Neuronal stem cell (in vitro differentiated cells): ENCODE measurements at regions not wholly inside any gene's neighbourhood (a gene's known extent, or its start where the extent isn't known, plus 50 kb on each side); places are given as distances from the start of the nearest gene placed in this dataset.
"Not testable (repeated sequence)": the region's sequence is repeated elsewhere in the genome, so short reads cannot be mapped to it uniquely, and the experiment has no call there.

Experiments
- DNase-seq: peaks from one replicate; pipeline ENCODE4 v3.0.0-alpha.2; 2013; ENCODE audit warnings: low spot score
- H2AFZ ChIP-seq: one replicate; pipeline ENCODE4 v1.6.1; 2013; ENCODE audit warnings: mild to moderate bottlenecking, low read length, inconsistent platforms
- H2AK5ac ChIP-seq: 2 replicates; pipeline ENCODE4 v1.6.1; 2013; ENCODE audit warnings: low read depth, mild to moderate bottlenecking, inconsistent platforms, low read length, moderate library complexity, mixed read lengths
- H2BK120ac ChIP-seq: 2 replicates; pipeline ENCODE4 v1.6.1; 2013; ENCODE audit warnings: low read depth, mild to moderate bottlenecking, inconsistent platforms, low read length, moderate library complexity, mixed read lengths
- H2BK12ac ChIP-seq: one replicate; pipeline ENCODE4 v1.6.1; 2013; ENCODE audit warnings: low read length, inconsistent platforms
- H2BK15ac ChIP-seq: 2 replicates; pipeline ENCODE4 v1.6.1; 2013; ENCODE audit warnings: mild to moderate bottlenecking, low read length, inconsistent platforms, mixed read lengths
- H2BK5ac ChIP-seq: one replicate; pipeline ENCODE4 v1.6.1; 2013; ENCODE audit warnings: inconsistent platforms, mild to moderate bottlenecking, low read length, moderate library complexity
- H3K14ac ChIP-seq: one replicate; pipeline ENCODE4 v1.6.1; 2013; ENCODE audit warnings: low read length, inconsistent platforms
- H3K18ac ChIP-seq: 2 replicates; pipeline ENCODE4 v1.6.1; 2013; ENCODE audit warnings: low read length, inconsistent platforms
- H3K23ac ChIP-seq: 2 replicates; pipeline ENCODE4 v1.6.1; 2013; ENCODE audit warnings: low read depth, mild to moderate bottlenecking, mixed read lengths, low read length, inconsistent platforms; ENCODE audit not compliant: poor library complexity
- H3K27ac ChIP-seq: replicated peaks from 3 replicates; pipeline ENCODE4 v1.5.1; 2013; ENCODE audit warnings: low read length, inconsistent platforms
- H3K27me3 ChIP-seq, 3 experiments: 2 replicates each; pipeline ENCODE4 v1.6.1; 2013; ENCODE audit warnings: low read length in 3 of 3, mild to moderate bottlenecking in 2 of 3, inconsistent platforms in 1 of 3, low read depth in 1 of 3, mixed read lengths in 1 of 3, moderate library complexity in 1 of 3; ENCODE audit not compliant: control insufficient read depth in 3 of 3, insufficient read depth in 3 of 3
- H3K36me3 ChIP-seq, 2 donors: replicated peaks in 1 of 2; 2 replicates each; pipeline ENCODE4 v1.6.1; 2013; ENCODE audit warnings: low read length in 2 of 2; ENCODE audit not compliant: control insufficient read depth in 2 of 2, insufficient read depth in 2 of 2
- H3K4ac ChIP-seq: 2 replicates; pipeline ENCODE4 v1.6.1; 2013; ENCODE audit warnings: inconsistent platforms, mild to moderate bottlenecking, low read length, moderate library complexity
- H3K4me1 ChIP-seq, 2 donors: 1 replicate in 1 of 2; 2 replicates in 1 of 2; pipeline ENCODE4 v1.6.1; 2013; ENCODE audit warnings: low read length in 2 of 2, low read depth in 1 of 2; ENCODE audit not compliant: control insufficient read depth in 2 of 2, insufficient read depth in 1 of 2
- H3K4me2 ChIP-seq: one replicate; pipeline ENCODE4 v1.6.1; 2013; ENCODE audit warnings: mild to moderate bottlenecking, low read length, inconsistent platforms; ENCODE audit not compliant: insufficient read depth, poor library complexity, severe bottlenecking
- H3K4me3 ChIP-seq, 2 donors: 2 replicates each; pipeline ENCODE4 v1.5.1; 2013; ENCODE audit warnings: low read length in 2 of 2, mild to moderate bottlenecking in 2 of 2, inconsistent platforms in 1 of 2, moderate library complexity in 1 of 2
- H3K79me1 ChIP-seq: one replicate; pipeline ENCODE4 v1.6.1; 2013; ENCODE audit warnings: low read depth, mild to moderate bottlenecking, inconsistent platforms, low read length, moderate library complexity
- H3K9ac ChIP-seq: one replicate; pipeline ENCODE4 v1.6.1; 2013; ENCODE audit warnings: mild to moderate bottlenecking, low read depth, low read length, inconsistent platforms; ENCODE audit not compliant: poor library complexity
- H3K9me3 ChIP-seq, 2 donors: replicated peaks in 1 of 2; 2 replicates each; pipeline versions ENCODE3 to v1.6.1; 2013; ENCODE audit warnings: low read length in 2 of 2, mild to moderate bottlenecking in 2 of 2, inconsistent platforms in 1 of 2, low read depth in 1 of 2, mixed read lengths in 1 of 2, moderate library complexity in 1 of 2; ENCODE audit not compliant: control insufficient read depth in 2 of 2, insufficient read depth in 1 of 2
- H4K8ac ChIP-seq: one replicate; pipeline ENCODE4 v1.6.1; 2013; ENCODE audit warnings: low read depth, mild to moderate bottlenecking, inconsistent platforms, low read length, moderate library complexity
- H4K91ac ChIP-seq: one replicate; pipeline ENCODE4 v1.6.1; 2013; ENCODE audit warnings: low read length, low read depth, mild to moderate bottlenecking, inconsistent platforms; ENCODE audit not compliant: poor library complexity
- WGBS, 2 donors: extraction: QIAGEN DNeasy Blood & Tissue Kit; methylation state at CpG; one replicate each; pipeline ENCODE4 v1.1.7; 2013; ENCODE audit warnings: missing lambda C conversion rate in 2 of 2, mixed read lengths in 1 of 2; ENCODE audit not compliant: insufficient read length in 2 of 2, insufficient replicate concordance in 1 of 2; ENCODE audit errors: extremely low coverage in 2 of 2; 5-methylcytosine and 5-hydroxymethylcytosine counted together

- not testable (repeated sequence) for H2AFZ ChIP-seq, H3K23ac ChIP-seq, H3K18ac ChIP-seq, H3K9ac ChIP-seq, H3K27me3 ChIP-seq, H3K79me1 ChIP-seq, H3K27ac ChIP-seq, H3K4me2 ChIP-seq, H2BK120ac ChIP-seq, H4K8ac ChIP-seq, H2BK15ac ChIP-seq, H3K9me3 ChIP-seq, H3K4me3 ChIP-seq, H2AK5ac ChIP-seq, DNase-seq, H3K4ac ChIP-seq, H2BK5ac ChIP-seq, H2BK12ac ChIP-seq, H3K4me1 ChIP-seq, H4K91ac ChIP-seq, H3K14ac ChIP-seq, H3K36me3 ChIP-seq
- no CpG with 5 or more reads among the region's 3 CpGs for WGBS, 2 donors
These were observed 260.3 kb downstream of the ZNF37A start for GRCh38 chr10:38354410-38354809.

GRCh38 chr10:38355911-38356526 lies 261.9 kb downstream of the ZNF37A start:
- H3K9me3 ChIP-seq, H2BK120ac ChIP-seq, H2BK15ac ChIP-seq, H3K36me3 ChIP-seq, H4K8ac ChIP-seq, H3K27ac ChIP-seq, H2BK12ac ChIP-seq, H4K91ac ChIP-seq, H3K4me2 ChIP-seq, H2AK5ac ChIP-seq, H3K79me1 ChIP-seq, H3K9ac ChIP-seq, H2AFZ ChIP-seq, H2BK5ac ChIP-seq, H3K27me3 ChIP-seq, H3K14ac ChIP-seq, H3K4ac ChIP-seq, H3K18ac ChIP-seq, H3K23ac ChIP-seq, H3K4me1 ChIP-seq: not testable (repeated sequence)
- peak overlapping the region; percentile 34 to 77 for H3K4me3 ChIP-seq
- peak; percentile 54 for DNase-seq
- no CpG with 5 or more reads among the region's 41 CpGs for WGBS, 2 donors

- H2AFZ ChIP-seq, H3K27ac ChIP-seq, H2BK120ac ChIP-seq, H2BK12ac ChIP-seq, H3K23ac ChIP-seq, H3K27me3 ChIP-seq, H3K9me3 ChIP-seq, H4K91ac ChIP-seq, H3K18ac ChIP-seq, H2AK5ac ChIP-seq, DNase-seq, H3K79me1 ChIP-seq, H3K4me2 ChIP-seq, H4K8ac ChIP-seq, H3K36me3 ChIP-seq, H2BK5ac ChIP-seq, H3K9ac ChIP-seq, H3K4ac ChIP-seq, H3K14ac ChIP-seq, H3K4me1 ChIP-seq, H2BK15ac ChIP-seq: not testable (repeated sequence)
- peak overlapping the region; percentile 34 to 77 for H3K4me3 ChIP-seq
- no CpG with 5 or more reads among the region's 16 CpGs for WGBS, 2 donors
These were observed 262.4 kb downstream of the ZNF37A start for GRCh38 chr10:38356527-38356926.

- H3K4me1 ChIP-seq, H2AK5ac ChIP-seq, H3K36me3 ChIP-seq, DNase-seq, H4K8ac ChIP-seq, H3K79me1 ChIP-seq, H3K9me3 ChIP-seq, H2BK120ac ChIP-seq, H3K4me3 ChIP-seq, H2BK12ac ChIP-seq, H2AFZ ChIP-seq, H3K4ac ChIP-seq, H3K23ac ChIP-seq, H3K18ac ChIP-seq, H3K27ac ChIP-seq, H3K9ac ChIP-seq, H3K14ac ChIP-seq, H2BK15ac ChIP-seq, H4K91ac ChIP-seq, H2BK5ac ChIP-seq, H3K4me2 ChIP-seq, H3K27me3 ChIP-seq: not testable (repeated sequence)
These were observed 268.4 kb downstream of the ZNF37A start for GRCh38 chr10:38362514-38362913.
